GM12892 (cell line): ENCODE measurements at regions not wholly inside any gene's neighbourhood (a gene's known extent, or its start where the extent isn't known, plus 50 kb on each side); places are given as distances from the start of the nearest gene placed in this dataset.

Experiments
- POLR2AphosphoS5 ChIP-seq: IDR thresholded peaks from 2 replicates; pipeline ENCODE4 v1.6.1; 2011; ENCODE audit warnings: low read depth, low read length, control low read depth
- TAF1 ChIP-seq: IDR thresholded peaks from 2 replicates; pipeline ENCODE4 v1.6.1; 2011; ENCODE audit warnings: low read depth, mild to moderate bottlenecking, control low read depth, low read length, borderline replicate concordance

DNA sequence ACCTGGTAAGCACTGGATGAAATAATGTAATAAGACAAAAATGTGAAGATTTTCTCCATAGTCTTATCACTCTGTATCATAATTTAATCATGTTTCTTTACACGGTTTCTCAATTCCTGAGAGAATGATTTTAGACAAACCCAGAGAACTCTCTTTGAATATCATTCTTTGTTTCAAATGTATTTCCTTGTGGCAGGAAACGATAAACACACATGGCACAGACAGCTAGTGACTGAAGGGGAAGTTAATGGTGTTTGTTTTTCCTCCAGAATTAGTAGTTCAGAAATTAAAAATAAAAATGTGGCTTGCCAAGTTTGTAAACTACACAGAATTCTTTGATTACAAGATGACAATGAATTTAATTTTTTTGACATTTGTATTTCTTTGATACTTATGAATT lies 163.7 kb upstream of the PRPS1L1 start:
- TF ChIP-seq TAF1 (no peak), POLR2AphosphoS5 (no peak)
